ENCODE measurements at regions not wholly inside any gene's neighbourhood (a gene's known extent, or its start where the extent isn't known, plus 50 kb on each side); places are given as distances from the start of the nearest gene placed in this dataset.

GRCh38 chr1:5465281-5465711 is 526.9 kb downstream of the NPHP4 start:
- DNase-seq (ENCODE audit: low read depth): no peak

GRCh38 chr1:5464366-5464765 is 527.9 kb downstream of the NPHP4 start:
- no peak for DNase-seq (ENCODE audit: low read depth)

- DNase-seq (ENCODE audit: low read depth): no peak
Observed at GRCh38 chr1:5460974-5461373, 531.3 kb downstream of the NPHP4 start.

- no peak for DNase-seq (ENCODE audit: low read depth)
Observed at GRCh38 chr1:5459839-5460610, 532.2 kb downstream of the NPHP4 start.

GRCh38 chr1:5458248-5458647 is 534.0 kb downstream of the NPHP4 start:
- DNase-seq (ENCODE audit: low read depth): no peak

- no peak for DNase-seq (ENCODE audit: low read depth)
Observed at GRCh38 chr1:5456090-5456811, 536.0 kb downstream of the NPHP4 start.

GRCh38 chr1:5455651-5456050 is 536.6 kb downstream of the NPHP4 start:
- DNase-seq (ENCODE audit: low read depth): no peak

- DNase-seq (ENCODE audit: low read depth): no peak
Observed at GRCh38 chr1:5455056-5455455, 537.2 kb downstream of the NPHP4 start.

- no peak for DNase-seq (ENCODE audit: low read depth)
Observed at GRCh38 chr1:5453347-5453746, 538.9 kb downstream of the NPHP4 start.

GRCh38 chr1:5451671-5452070 is 540.6 kb downstream of the NPHP4 start:
- DNase-seq (ENCODE audit: low read depth): no peak

GRCh38 chr1:5448486-5448885 is 543.7 kb downstream of the NPHP4 start:
- no peak for DNase-seq (ENCODE audit: low read depth)

- no peak for DNase-seq (ENCODE audit: low read depth)
Observed at GRCh38 chr1:5447503-5447960, 544.7 kb downstream of the NPHP4 start.

- no peak for DNase-seq (ENCODE audit: low read depth)
Observed at GRCh38 chr1:5444396-5444795, 547.8 kb downstream of the NPHP4 start.

- DNase-seq (ENCODE audit: low read depth): no peak
Observed at GRCh38 chr1:5436808-5437207, 555.4 kb downstream of the NPHP4 start.

- no peak for DNase-seq (ENCODE audit: low read depth)
Observed at GRCh38 chr1:5435414-5435813, 556.8 kb downstream of the NPHP4 start.

- DNase-seq (ENCODE audit: low read depth): no peak
Observed at GRCh38 chr1:5432436-5432835, 559.8 kb downstream of the NPHP4 start.

GRCh38 chr1:5430911-5431697 is 561.1 kb downstream of the NPHP4 start:
- DNase-seq (ENCODE audit: low read depth): no peak

- no peak for DNase-seq (ENCODE audit: low read depth)
Observed at GRCh38 chr1:5430136-5430535, 562.1 kb downstream of the NPHP4 start.

- no peak for DNase-seq (ENCODE audit: low read depth)
Observed at GRCh38 chr1:5428351-5428750, 563.9 kb downstream of the NPHP4 start.

- no peak for DNase-seq (ENCODE audit: low read depth)
Observed at GRCh38 chr1:5427026-5427613, 565.1 kb downstream of the NPHP4 start.

- DNase-seq (ENCODE audit: low read depth): no peak
Observed at GRCh38 chr1:5424802-5425703, 567.2 kb downstream of the NPHP4 start.
